ENCODE measurements at regions not wholly inside any gene's neighbourhood (a gene's known extent, or its start where the extent isn't known, plus 50 kb on each side); places are given as distances from the start of the nearest gene placed in this dataset.

- no peak for DNase-seq (ENCODE audit: low read depth in 1 of 2, low spot score in 1 of 2)
Measured at GRCh38 chr6:137688230-137688971, 178.7 kb upstream of the TNFAIP3 start.

GRCh38 chr6:137689377-137689776, 177.7 kb upstream of the TNFAIP3 start:
- no peak for DNase-seq (ENCODE audit: low read depth in 1 of 2, low spot score in 1 of 2)

GRCh38 chr6:137690034-137690433, 177.0 kb upstream of the TNFAIP3 start:
- DNase-seq (ENCODE audit: low read depth in 1 of 2, low spot score in 1 of 2) = no peak

- DNase-seq (ENCODE audit: low read depth in 1 of 2, low spot score in 1 of 2) = no peak
Measured at GRCh38 chr6:137690721-137691120, 176.3 kb upstream of the TNFAIP3 start.

GRCh38 chr6:137692308-137692707, 174.8 kb upstream of the TNFAIP3 start:
- no peak for DNase-seq (ENCODE audit: low read depth in 1 of 2, low spot score in 1 of 2)

GRCh38 chr6:137692806-137693205, 174.3 kb upstream of the TNFAIP3 start:
- DNase-seq (ENCODE audit: low read depth in 1 of 2, low spot score in 1 of 2) = no peak

GRCh38 chr6:137693711-137694110, 173.3 kb upstream of the TNFAIP3 start:
- DNase-seq (ENCODE audit: low read depth in 1 of 2, low spot score in 1 of 2) = no peak

- no peak for DNase-seq (ENCODE audit: low read depth in 1 of 2, low spot score in 1 of 2)
Measured at GRCh38 chr6:137696765-137697164, 170.3 kb upstream of the TNFAIP3 start.

GRCh38 chr6:137697267-137697938, 169.7 kb upstream of the TNFAIP3 start:
- DNase-seq (ENCODE audit: low read depth in 1 of 2, low spot score in 1 of 2) = no peak

- DNase-seq (ENCODE audit: low read depth in 1 of 2, low spot score in 1 of 2) = no peak
Measured at GRCh38 chr6:137698636-137699030, 168.4 kb upstream of the TNFAIP3 start.

GRCh38 chr6:137699031-137699683, 167.9 kb upstream of the TNFAIP3 start:
- DNase-seq (ENCODE audit: low read depth in 1 of 2, low spot score in 1 of 2) = no peak

GRCh38 chr6:137700161-137700560, 166.9 kb upstream of the TNFAIP3 start:
- DNase-seq (ENCODE audit: low read depth in 1 of 2, low spot score in 1 of 2) = no peak

GRCh38 chr6:137700751-137701477, 166.1 kb upstream of the TNFAIP3 start:
- no peak for DNase-seq (ENCODE audit: low read depth in 1 of 2, low spot score in 1 of 2)

GRCh38 chr6:137701942-137702341, 165.1 kb upstream of the TNFAIP3 start:
- no peak for DNase-seq (ENCODE audit: low read depth in 1 of 2, low spot score in 1 of 2)

- no peak for DNase-seq (ENCODE audit: low read depth in 1 of 2, low spot score in 1 of 2)
Measured at GRCh38 chr6:137702791-137703424, 164.2 kb upstream of the TNFAIP3 start.

GRCh38 chr6:137704802-137705159, 162.3 kb upstream of the TNFAIP3 start:
- DNase-seq (ENCODE audit: low read depth in 1 of 2, low spot score in 1 of 2) = no peak

- peak; percentile 45 to 58 for DNase-seq (ENCODE audit: low read depth in 1 of 2, low spot score in 1 of 2)
Measured at GRCh38 chr6:137705160-137706082, 161.6 kb upstream of the TNFAIP3 start.

- no peak for DNase-seq (ENCODE audit: low read depth in 1 of 2, low spot score in 1 of 2)
Measured at GRCh38 chr6:137706083-137706750, 160.8 kb upstream of the TNFAIP3 start.

- no peak for DNase-seq (ENCODE audit: low read depth in 1 of 2, low spot score in 1 of 2)
Measured at GRCh38 chr6:137707038-137707589, 159.9 kb upstream of the TNFAIP3 start.
